CD14-positive monocyte (primary cell): ENCODE measurements at regions not wholly inside any gene's neighbourhood (a gene's known extent, or its start where the extent isn't known, plus 50 kb on each side); places are given as distances from the start of the nearest gene placed in this dataset.

Experiments used
- DNase-seq, 3 donors: peaks; one replicate each; pipeline ENCODE4 v3.0.0-alpha.2; 2011 to 2022
- H2AFZ ChIP-seq: 2 replicates; pipeline ENCODE4 v1.6.0; 2012; ENCODE audit warnings: mild to moderate bottlenecking, low read depth, low read length, inconsistent platforms; ENCODE audit not compliant: insufficient read depth, poor library complexity, severe bottlenecking
- H3K27ac ChIP-seq, 2 donors: 1 replicate in 1 of 2; 2 replicates in 1 of 2; pipeline ENCODE4 v1.5.1; 2012 to 2013; ENCODE audit warnings: low read length in 2 of 2, control low read depth in 1 of 2, inconsistent platforms in 1 of 2, low read depth in 1 of 2, mild to moderate bottlenecking in 1 of 2
- H3K27me3 ChIP-seq, 2 donors: one replicate each; pipeline versions ENCODE4 v1.6.0 to v1.6.1; 2011 to 2013; ENCODE audit warnings: low read length in 2 of 2; ENCODE audit not compliant: control insufficient read depth in 2 of 2, insufficient read depth in 2 of 2
- H3K36me3 ChIP-seq, 2 donors: replicated peaks in 1 of 2; 1 replicate in 1 of 2; 2 replicates in 1 of 2; pipeline versions ENCODE4 v1.5.1 to v1.6.1; 2012 to 2013; ENCODE audit warnings: low read length in 2 of 2, control low read depth in 1 of 2, inconsistent platforms in 1 of 2, mild to moderate bottlenecking in 1 of 2; ENCODE audit not compliant: insufficient read depth in 2 of 2, control insufficient read depth in 1 of 2
- H3K4me1 ChIP-seq, 2 donors: 1 replicate in 1 of 2; 2 replicates in 1 of 2; pipeline versions ENCODE4 v1.5.1 to v1.6.1; 2012 to 2013; ENCODE audit warnings: low read length in 2 of 2, control low read depth in 1 of 2, inconsistent platforms in 1 of 2, mild to moderate bottlenecking in 1 of 2, moderate library complexity in 1 of 2; ENCODE audit not compliant: insufficient read depth in 2 of 2, control insufficient read depth in 1 of 2
- H3K4me2 ChIP-seq: replicated peaks from 2 replicates; pipeline ENCODE3; 2012; ENCODE audit warnings: low read length, moderate library complexity, mild to moderate bottlenecking; ENCODE audit not compliant: poor library complexity, severe bottlenecking; ENCODE audit errors: extremely low read depth
- H3K4me3 ChIP-seq, 3 experiments: fragments of 200-600 bp in 1 of 3; sonication (generic) in 1 of 3; replicated peaks in 1 of 3; 1 replicate in 2 of 3; 2 replicates in 1 of 3; pipeline ENCODE4 v1.5.1; 2011 to 2013; ENCODE audit warnings: low read length in 3 of 3, mild to moderate bottlenecking in 3 of 3, control low read depth in 2 of 3, low read depth in 2 of 3, inconsistent platforms in 1 of 3, moderate library complexity in 1 of 3
- H3K79me2 ChIP-seq: 2 replicates; pipeline ENCODE4 v1.6.0; 2012; ENCODE audit warnings: mild to moderate bottlenecking, control low read depth, inconsistent platforms, low read length, moderate library complexity; ENCODE audit not compliant: insufficient read depth
- H3K9ac ChIP-seq: 2 replicates; pipeline ENCODE4 v1.6.0; 2017; ENCODE audit warnings: low read length, mild to moderate bottlenecking; ENCODE audit not compliant: insufficient read depth, poor library complexity, severe bottlenecking
- H3K9me3 ChIP-seq, 2 donors: replicated peaks in 1 of 2; 1 replicate in 1 of 2; 2 replicates in 1 of 2; pipeline versions ENCODE4 v1.5.1 to v1.6.1; 2012 to 2013; ENCODE audit warnings: low read length in 2 of 2, control low read depth in 1 of 2; ENCODE audit not compliant: control insufficient read depth in 1 of 2, insufficient read depth in 1 of 2
- H4K20me1 ChIP-seq: 2 replicates; pipeline ENCODE4 v1.6.0; 2012; ENCODE audit warnings: mild to moderate bottlenecking, low read length, control low read depth, moderate library complexity; ENCODE audit not compliant: insufficient read depth
- H3K27ac Mint-ChIP-seq, 7 donors: one replicate each; pipeline ENCODE4 v1.8.0; 2020; ENCODE audit warnings: mild to moderate bottlenecking in 7 of 7, mixed read lengths in 7 of 7, moderate library complexity in 6 of 7, inconsistent platforms in 2 of 7
- H3K27me3 Mint-ChIP-seq, 3 donors: one replicate each; pipeline ENCODE4 v1.8.0; 2021 to 2022; ENCODE audit warnings: low read depth in 3 of 3, mild to moderate bottlenecking in 3 of 3, mixed read lengths in 3 of 3, moderate library complexity in 3 of 3, inconsistent platforms in 1 of 3
- H3K36me3 Mint-ChIP-seq, 2 donors: one replicate each; pipeline ENCODE4 v1.8.0; 2020; ENCODE audit warnings: mixed read lengths in 2 of 2, inconsistent platforms in 1 of 2, mild to moderate bottlenecking in 1 of 2
- H3K4me1 Mint-ChIP-seq: one replicate; pipeline ENCODE4 v1.8.0; 2020; ENCODE audit warnings: mild to moderate bottlenecking, mixed read lengths
- H3K4me3 Mint-ChIP-seq, 2 donors: one replicate each; pipeline ENCODE4 v1.8.0; 2020; ENCODE audit warnings: mild to moderate bottlenecking in 2 of 2, mixed read lengths in 2 of 2, moderate library complexity in 1 of 2
- H3K9me3 Mint-ChIP-seq, 7 donors: one replicate each; pipeline ENCODE4 v1.8.0; 2020 to 2022; ENCODE audit warnings: mixed read lengths in 7 of 7, mild to moderate bottlenecking in 6 of 7, moderate library complexity in 6 of 7, inconsistent platforms in 2 of 7
- WGBS: methylation state at CpG from one replicate; pipeline ENCODE4 v1.1.5; 2013; ENCODE audit warnings: missing lambda C conversion rate; ENCODE audit not compliant: insufficient coverage; 5-methylcytosine and 5-hydroxymethylcytosine counted together
- intact Hi-C, 2 donors: fragments of 100-400 bp; cut with micrococcal nuclease; formaldehyde crosslinking; loops; one replicate each; pipeline versions ENCODE4 v1.15.0 to v1.15.1; 2023
- TF ChIP-seq, protein P1 (sequence below): fragments of 200-600 bp; IDR thresholded peaks from one replicate; pipeline ENCODE4 v1.8.0; 2022; ENCODE audit warnings: antibody characterized with exemption, mild to moderate bottlenecking

GRCh38 chr10:4567637-4568036 lies 258.4 kb upstream of the AKR1E2 start:
- Histone ChIP-seq H3K4me3 (no peak overlapping the region), H4K20me1 (no peaks in the 10 kb centered on the region), H3K27ac (no peak overlapping the region), H3K36me3 (no peaks in the 10 kb centered on the region), H3K4me2 (no peak overlapping the region), H2AFZ (no peak overlapping the region), H3K9me3 (no peaks in the 10 kb centered on the region), H3K27me3 (no peaks in the 10 kb centered on the region), H3K79me2 (no peaks in the 10 kb centered on the region), H3K9ac (no peak overlapping the region), H3K4me1 (no peaks in the 10 kb centered on the region)
- DNase-seq = no peak
- no peaks in the 10 kb centered on the region for H3K36me3 Mint-ChIP-seq
- peaks cover 8% of the 10 kb centered on the region for H3K4me1 Mint-ChIP-seq
- WGBS = no CpG with 5 or more reads among the region's 1 CpG
- H3K4me3 Mint-ChIP-seq = no peak overlapping the region
- peaks cover 0 to 2% (median 2%) of the 10 kb centered on the region in 3 donors for H3K27me3 Mint-ChIP-seq
- intact Hi-C loops = no loop called here
- H3K9me3 Mint-ChIP-seq = peaks cover 0 to 6% (median 2%) of the 10 kb centered on the region in 7 donors
- TF ChIP-seq, protein P1, sequence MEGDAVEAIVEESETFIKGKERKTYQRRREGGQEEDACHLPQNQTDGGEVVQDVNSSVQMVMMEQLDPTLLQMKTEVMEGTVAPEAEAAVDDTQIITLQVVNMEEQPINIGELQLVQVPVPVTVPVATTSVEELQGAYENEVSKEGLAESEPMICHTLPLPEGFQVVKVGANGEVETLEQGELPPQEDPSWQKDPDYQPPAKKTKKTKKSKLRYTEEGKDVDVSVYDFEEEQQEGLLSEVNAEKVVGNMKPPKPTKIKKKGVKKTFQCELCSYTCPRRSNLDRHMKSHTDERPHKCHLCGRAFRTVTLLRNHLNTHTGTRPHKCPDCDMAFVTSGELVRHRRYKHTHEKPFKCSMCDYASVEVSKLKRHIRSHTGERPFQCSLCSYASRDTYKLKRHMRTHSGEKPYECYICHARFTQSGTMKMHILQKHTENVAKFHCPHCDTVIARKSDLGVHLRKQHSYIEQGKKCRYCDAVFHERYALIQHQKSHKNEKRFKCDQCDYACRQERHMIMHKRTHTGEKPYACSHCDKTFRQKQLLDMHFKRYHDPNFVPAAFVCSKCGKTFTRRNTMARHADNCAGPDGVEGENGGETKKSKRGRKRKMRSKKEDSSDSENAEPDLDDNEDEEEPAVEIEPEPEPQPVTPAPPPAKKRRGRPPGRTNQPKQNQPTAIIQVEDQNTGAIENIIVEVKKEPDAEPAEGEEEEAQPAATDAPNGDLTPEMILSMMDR = no peak
- H3K27ac Mint-ChIP-seq = no peak overlapping the region

DNA sequence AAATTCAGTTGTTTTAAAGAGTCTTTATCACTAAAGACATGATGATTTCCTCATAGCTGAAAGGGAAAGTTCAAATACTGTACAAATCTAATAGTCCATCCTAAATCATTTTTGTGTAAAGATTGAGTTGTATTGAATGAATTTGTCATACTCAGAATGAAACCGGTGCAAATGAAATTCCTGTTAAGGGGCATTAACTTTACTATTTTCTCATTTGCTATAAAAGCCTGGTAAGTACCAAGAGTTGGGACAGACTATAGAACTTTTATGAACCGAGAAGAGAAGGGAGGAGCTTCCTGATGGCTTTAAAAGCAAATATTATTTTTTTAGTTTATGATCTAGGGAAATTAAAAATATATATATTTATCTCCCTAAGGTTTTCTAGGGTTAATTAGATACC lies 260.0 kb upstream of the AKR1E2 start:
- Histone ChIP-seq H3K4me2 (no peak overlapping the region), H3K27ac (no peak overlapping the region), H3K79me2 (no peaks in the 10 kb centered on the region), H3K9ac (no peak overlapping the region), H3K27me3 (no peaks in the 10 kb centered on the region), H3K36me3 (no peaks in the 10 kb centered on the region), H3K9me3 (no peaks in the 10 kb centered on the region), H3K4me1 (no peaks in the 10 kb centered on the region), H4K20me1 (no peaks in the 10 kb centered on the region), H2AFZ (no peak overlapping the region), H3K4me3 (no peak overlapping the region)
- TF ChIP-seq, protein P1 = no peak
- peaks cover 8% of the 10 kb centered on the region for H3K4me1 Mint-ChIP-seq
- H3K9me3 Mint-ChIP-seq = peaks cover 0 to 9% (median 3%) of the 10 kb centered on the region in 7 donors
- WGBS = no CpG with 5 or more reads among the region's 2 CpGs
- intact Hi-C loops = no loop called here
- H3K4me3 Mint-ChIP-seq = no peak overlapping the region
- DNase-seq = no peak
- H3K27me3 Mint-ChIP-seq = peaks cover 0 to 2% (median 2%) of the 10 kb centered on the region in 3 donors
- no peaks in the 10 kb centered on the region for H3K36me3 Mint-ChIP-seq
- no peak overlapping the region for H3K27ac Mint-ChIP-seq
